ENCODE measurements at regions not wholly inside any gene's neighbourhood (a gene's known extent, or its start where the extent isn't known, plus 50 kb on each side); places are given as distances from the start of the nearest gene placed in this dataset.

- TF ChIP-seq, protein P1, sequence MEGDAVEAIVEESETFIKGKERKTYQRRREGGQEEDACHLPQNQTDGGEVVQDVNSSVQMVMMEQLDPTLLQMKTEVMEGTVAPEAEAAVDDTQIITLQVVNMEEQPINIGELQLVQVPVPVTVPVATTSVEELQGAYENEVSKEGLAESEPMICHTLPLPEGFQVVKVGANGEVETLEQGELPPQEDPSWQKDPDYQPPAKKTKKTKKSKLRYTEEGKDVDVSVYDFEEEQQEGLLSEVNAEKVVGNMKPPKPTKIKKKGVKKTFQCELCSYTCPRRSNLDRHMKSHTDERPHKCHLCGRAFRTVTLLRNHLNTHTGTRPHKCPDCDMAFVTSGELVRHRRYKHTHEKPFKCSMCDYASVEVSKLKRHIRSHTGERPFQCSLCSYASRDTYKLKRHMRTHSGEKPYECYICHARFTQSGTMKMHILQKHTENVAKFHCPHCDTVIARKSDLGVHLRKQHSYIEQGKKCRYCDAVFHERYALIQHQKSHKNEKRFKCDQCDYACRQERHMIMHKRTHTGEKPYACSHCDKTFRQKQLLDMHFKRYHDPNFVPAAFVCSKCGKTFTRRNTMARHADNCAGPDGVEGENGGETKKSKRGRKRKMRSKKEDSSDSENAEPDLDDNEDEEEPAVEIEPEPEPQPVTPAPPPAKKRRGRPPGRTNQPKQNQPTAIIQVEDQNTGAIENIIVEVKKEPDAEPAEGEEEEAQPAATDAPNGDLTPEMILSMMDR (IDR thresholded peaks at IDR 0.05): no peak
- TF ChIP-seq POLR2AphosphoS5 (IDR thresholded peaks at IDR 0.05; ENCODE audit: low read depth, low read length) (no peak), SIN3A (IDR thresholded peaks at IDR 0.05; ENCODE audit: borderline replicate concordance, insufficient read depth, low read depth, low read length) (no peak), TCF7L2 (IDR thresholded peaks at IDR 0.05; ENCODE audit: low read depth, low read length) (no peak)
These were observed 103.8 kb upstream of the PPP3CA start for GRCh38 chr4:101451086-101451485.
